BJ (cell line): ENCODE measurements at regions not wholly inside any gene's neighbourhood (a gene's known extent, or its start where the extent isn't known, plus 50 kb on each side); places are given as distances from the start of the nearest gene placed in this dataset.

Experiments
- CTCF ChIA-PET: fragments of 350-600 bp; formaldehyde crosslinking; extraction: SDS; loops from one replicate; lab custom pipeline; 2021; ENCODE audit warnings: antibody characterized with exemption, inconsistent platforms; lab: Yijun Ruan, JAX
- POLR2A ChIA-PET: fragments of 300-600 bp; sonication (Branson Sonifier 250); formaldehyde crosslinking; extraction: SDS; loops from one replicate; lab custom pipeline; 2021; ENCODE audit warnings: antibody characterized with exemption; lab: Charles Lee
- DNase-seq: peaks from one replicate; pipeline ENCODE4 v3.0.0-alpha.2; 2011; ENCODE audit warnings: low read depth
- H3K27me3 ChIP-seq: 2 replicates; pipeline ENCODE4 v1.6.0; 2011; ENCODE audit warnings: low read length; ENCODE audit not compliant: control insufficient read depth, insufficient read depth
- H3K36me3 ChIP-seq: 2 replicates; pipeline ENCODE4 v1.5.1; 2011; ENCODE audit warnings: low read length; ENCODE audit not compliant: control insufficient read depth, insufficient read depth
- H3K4me3 ChIP-seq: 2 replicates; pipeline ENCODE4 v1.5.1; 2011; ENCODE audit warnings: low read depth, mild to moderate bottlenecking, control low read depth, low read length
- TF ChIP-seq, protein P1 (sequence below): IDR thresholded peaks from 2 replicates; pipeline ENCODE4 v1.5.1; 2011; ENCODE audit warnings: low read depth, mild to moderate bottlenecking, control low read depth, inconsistent platforms, low read length, moderate library complexity; ENCODE audit not compliant: insufficient read depth

DNA sequence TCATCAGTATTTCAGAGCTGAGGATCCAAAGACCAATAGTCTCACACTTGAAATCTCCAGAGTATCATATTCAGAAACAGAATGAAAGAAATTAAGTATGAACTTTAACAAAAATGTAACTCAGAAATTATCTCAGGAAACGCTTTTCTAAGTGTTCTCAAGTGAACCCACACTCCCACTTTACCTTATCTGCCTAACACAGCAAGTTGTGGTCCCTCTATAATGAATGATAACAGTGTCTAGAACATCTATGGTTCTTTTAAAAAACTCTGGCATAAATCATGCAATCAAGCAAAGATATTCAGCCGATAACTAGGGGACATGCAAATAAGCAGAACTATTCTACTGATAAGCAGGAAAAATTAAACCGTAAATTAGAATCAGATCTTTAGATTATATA is 1574.2 kb downstream of the PLA2G4A start:
- no peak overlapping the region for H3K4me3 ChIP-seq
- H3K27me3 ChIP-seq: no peaks in the 10 kb centered on the region
- DNase-seq: no peak
- TF ChIP-seq, protein P1, sequence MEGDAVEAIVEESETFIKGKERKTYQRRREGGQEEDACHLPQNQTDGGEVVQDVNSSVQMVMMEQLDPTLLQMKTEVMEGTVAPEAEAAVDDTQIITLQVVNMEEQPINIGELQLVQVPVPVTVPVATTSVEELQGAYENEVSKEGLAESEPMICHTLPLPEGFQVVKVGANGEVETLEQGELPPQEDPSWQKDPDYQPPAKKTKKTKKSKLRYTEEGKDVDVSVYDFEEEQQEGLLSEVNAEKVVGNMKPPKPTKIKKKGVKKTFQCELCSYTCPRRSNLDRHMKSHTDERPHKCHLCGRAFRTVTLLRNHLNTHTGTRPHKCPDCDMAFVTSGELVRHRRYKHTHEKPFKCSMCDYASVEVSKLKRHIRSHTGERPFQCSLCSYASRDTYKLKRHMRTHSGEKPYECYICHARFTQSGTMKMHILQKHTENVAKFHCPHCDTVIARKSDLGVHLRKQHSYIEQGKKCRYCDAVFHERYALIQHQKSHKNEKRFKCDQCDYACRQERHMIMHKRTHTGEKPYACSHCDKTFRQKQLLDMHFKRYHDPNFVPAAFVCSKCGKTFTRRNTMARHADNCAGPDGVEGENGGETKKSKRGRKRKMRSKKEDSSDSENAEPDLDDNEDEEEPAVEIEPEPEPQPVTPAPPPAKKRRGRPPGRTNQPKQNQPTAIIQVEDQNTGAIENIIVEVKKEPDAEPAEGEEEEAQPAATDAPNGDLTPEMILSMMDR: no peak
- POLR2A ChIA-PET: no interaction called here
- H3K36me3 ChIP-seq: no peaks in the 10 kb centered on the region
- CTCF ChIA-PET: no interaction called here

DNA sequence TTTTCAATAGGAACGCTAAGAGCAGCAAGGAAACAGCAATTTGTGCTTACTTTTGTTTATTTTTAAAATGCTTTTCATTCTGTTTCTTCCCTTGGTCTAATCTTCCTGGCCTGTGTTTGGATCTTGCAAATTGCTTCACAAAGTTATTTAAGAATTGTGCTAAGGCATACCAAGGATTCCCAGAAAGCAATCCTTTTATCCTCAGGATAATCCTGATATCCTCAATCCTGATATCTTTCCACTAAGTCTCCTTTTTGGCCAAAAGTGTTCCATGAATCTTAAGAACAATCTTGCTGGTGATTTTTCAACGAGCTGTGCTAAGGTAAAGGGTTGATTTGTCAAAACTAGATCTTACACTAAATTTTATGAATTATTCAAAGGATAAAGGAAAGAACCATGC is 1577.9 kb downstream of the PLA2G4A start:
- Histone ChIP-seq H3K27me3 (no peaks in the 10 kb centered on the region), H3K36me3 (no peaks in the 10 kb centered on the region), H3K4me3 (no peak overlapping the region)
- DNase-seq: no peak
- TF ChIP-seq, protein P1: no peak
- CTCF ChIA-PET: no interaction called here
- POLR2A ChIA-PET: no interaction called here

DNA sequence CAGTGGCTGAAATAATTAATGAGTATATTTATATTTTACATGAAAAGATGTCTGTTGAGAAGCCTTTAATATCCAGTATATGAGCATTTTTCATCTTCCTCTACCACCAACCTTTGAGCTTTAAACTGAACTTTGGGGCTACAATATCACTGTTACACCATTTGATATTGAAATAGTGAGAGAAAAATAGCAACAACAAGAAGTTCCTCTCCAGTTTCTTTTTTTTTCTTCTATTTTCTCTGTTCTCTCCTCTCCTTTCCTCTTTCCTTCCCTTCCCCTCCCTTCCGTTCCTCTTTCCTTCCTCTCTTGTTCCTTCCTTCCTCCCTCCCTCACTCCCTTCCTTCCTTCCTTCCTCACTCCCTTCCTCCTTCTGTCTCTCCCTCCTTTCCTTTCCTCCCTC is 1591.4 kb downstream of the PLA2G4A start:
- TF ChIP-seq, protein P1: no peak
- ChIA-PET CTCF (no interaction called here), POLR2A (no interaction called here)
- Histone ChIP-seq H3K27me3 (no peaks in the 10 kb centered on the region), H3K36me3 (no peaks in the 10 kb centered on the region), H3K4me3 (no peak overlapping the region)
- DNase-seq: no peak

DNA sequence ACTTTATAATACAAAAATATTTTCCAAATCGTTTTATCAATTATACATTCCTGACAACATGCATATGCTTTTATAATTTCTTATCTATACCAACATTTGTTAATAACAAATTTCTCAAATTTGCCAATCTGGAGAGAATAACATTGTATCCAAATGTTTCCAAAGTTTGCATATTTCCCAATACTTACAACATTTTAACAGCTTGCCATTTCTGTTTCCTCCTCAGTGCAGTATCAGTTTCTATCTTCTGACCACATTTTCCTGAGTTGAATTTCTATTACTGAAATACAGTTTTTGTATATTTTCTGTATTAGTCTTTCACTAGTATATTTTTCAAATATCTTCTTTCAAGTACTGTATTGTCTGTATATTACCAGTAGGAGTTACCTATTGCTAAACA is 1594.3 kb downstream of the PLA2G4A start:
- DNase-seq: no peak
- CTCF ChIA-PET: interaction anchor here (0.6 kb wide), 1 partner anchor 860 kb away, joined by 3 read pairs; no protein-coding TSS in a partner anchor
- Histone ChIP-seq H3K27me3 (no peaks in the 10 kb centered on the region), H3K4me3 (no peak overlapping the region), H3K36me3 (no peaks in the 10 kb centered on the region)
- POLR2A ChIA-PET: no interaction called here
- TF ChIP-seq, protein P1: no peak

DNA sequence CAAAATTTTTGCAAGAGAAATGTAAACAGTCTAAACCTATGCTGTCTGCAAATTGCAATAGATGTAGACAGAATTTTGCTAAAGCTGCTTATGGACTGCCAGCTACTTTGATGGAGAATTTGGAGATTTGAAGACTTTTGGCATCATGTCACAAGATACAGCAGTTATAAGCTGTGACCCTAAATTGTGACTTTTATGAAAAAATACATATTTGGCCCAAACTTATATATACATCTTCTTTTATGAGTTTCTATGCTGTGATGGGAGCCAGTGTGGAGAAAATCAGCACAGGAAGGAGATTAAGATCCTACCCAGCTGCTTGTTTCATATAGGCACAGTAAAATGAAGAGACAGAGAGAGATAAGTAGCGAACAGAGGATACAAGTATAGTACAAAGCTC is 1595.4 kb downstream of the PLA2G4A start:
- ChIA-PET CTCF (no interaction called here), POLR2A (no interaction called here)
- DNase-seq: no peak
- no peaks in the 10 kb centered on the region for H3K36me3 ChIP-seq
- TF ChIP-seq, protein P1: no peak
- H3K27me3 ChIP-seq: no peaks in the 10 kb centered on the region
- no peak overlapping the region for H3K4me3 ChIP-seq
